ENCODE measurements at regions not wholly inside any gene's neighbourhood (a gene's known extent, or its start where the extent isn't known, plus 50 kb on each side); places are given as distances from the start of the nearest gene placed in this dataset.

GRCh38 chr1:208430220-208430619 is 186.0 kb upstream of the PLXNA2 start:
- TF ChIP-seq CTCF (IDR thresholded peaks at IDR 0.05; ENCODE audit: insufficient read depth, low read depth, low read length) (no peak), EZH2 (IDR thresholded peaks at IDR 0.05; ENCODE audit: insufficient read depth, low read length) (no peak)
